ENCODE measurements at regions not wholly inside any gene's neighbourhood (a gene's known extent, or its start where the extent isn't known, plus 50 kb on each side); places are given as distances from the start of the nearest gene placed in this dataset.

GRCh38 chr3:135451037-135451785, 514.3 kb upstream of the PPP2R3A start:
- no TSS peak for BruUV-seq (replicated peaks)
- CTCF ChIA-PET = interaction anchor here (0.8 kb wide), 1 partner anchor 53 kb away, joined by 3 read pairs; no protein-coding TSS in a partner anchor
- intact Hi-C loops (cut with micrococcal nuclease; ENCODE audit: unreplicated experiment) = no loop called here
- Mint-ChIP-seq H3K27ac (ENCODE audit: unreplicated experiment) (no peak overlapping the region), H3K4me3 (ENCODE audit: unreplicated experiment) (no peak overlapping the region), H3K36me3 (ENCODE audit: insufficient read depth, unreplicated experiment) (no peaks in the 10 kb centered on the region), H3K9me3 (ENCODE audit: unreplicated experiment) (no peaks in the 10 kb centered on the region), H3K27me3 (ENCODE audit: insufficient read depth, unreplicated experiment) (peaks cover 21% of the 10 kb centered on the region), H3K4me1 (ENCODE audit: low read depth, unreplicated experiment) (no peaks in the 10 kb centered on the region)
- no peak for TF ChIP-seq CTCF (IDR thresholded peaks at IDR 0.05; ENCODE audit: insufficient read depth in 1 of 2, low read depth in 1 of 2, low read length in 1 of 2, severe bottlenecking in 1 of 2, unreplicated experiment in 1 of 2)
- Histone ChIP-seq H3K9me3 (no peaks in the 10 kb centered on the region), H3K4me3 (ENCODE audit: low read depth, low read length) (no peak overlapping the region), H3K27me3 (replicated peaks; ENCODE audit: control insufficient read depth, insufficient read depth, low read length) (no peaks in the 10 kb centered on the region), H3K4me1 (no peaks in the 10 kb centered on the region), H3K36me3 (ENCODE audit: control insufficient read depth, insufficient read depth, low read length) (no peaks in the 10 kb centered on the region)
- no peak for DNase-seq
- POLR2A ChIA-PET = no interaction called here

- H3K4me3 ChIP-seq (ENCODE audit: low read depth, low read length) = no peak overlapping the region
- intact Hi-C loops (cut with micrococcal nuclease; ENCODE audit: unreplicated experiment) = no loop called here
- Mint-ChIP-seq H3K4me3 (ENCODE audit: unreplicated experiment) (no peak overlapping the region), H3K4me1 (ENCODE audit: low read depth, unreplicated experiment) (no peaks in the 10 kb centered on the region), H3K27ac (ENCODE audit: unreplicated experiment) (no peak overlapping the region), H3K36me3 (ENCODE audit: insufficient read depth, unreplicated experiment) (no peaks in the 10 kb centered on the region), H3K27me3 (ENCODE audit: insufficient read depth, unreplicated experiment) (peaks cover 21% of the 10 kb centered on the region), H3K9me3 (ENCODE audit: unreplicated experiment) (no peaks in the 10 kb centered on the region)
- H3K36me3 ChIP-seq (ENCODE audit: control insufficient read depth, insufficient read depth, low read length) = no peaks in the 10 kb centered on the region
- ChIA-PET POLR2A (no interaction called here), CTCF (no interaction called here)
- no peaks in the 10 kb centered on the region for H3K27me3 ChIP-seq (replicated peaks; ENCODE audit: control insufficient read depth, insufficient read depth, low read length)
- no peak for TF ChIP-seq CTCF (IDR thresholded peaks at IDR 0.05; ENCODE audit: insufficient read depth in 1 of 2, low read depth in 1 of 2, low read length in 1 of 2, severe bottlenecking in 1 of 2, unreplicated experiment in 1 of 2)
- BruUV-seq (replicated peaks) = no TSS peak
- H3K9me3 ChIP-seq = no peaks in the 10 kb centered on the region
- no peaks in the 10 kb centered on the region for H3K4me1 ChIP-seq
- no peak for DNase-seq
These were observed 512.6 kb upstream of the PPP2R3A start for GRCh38 chr3:135452881-135453280.

- H3K4me3 ChIP-seq (ENCODE audit: low read depth, low read length) = no peak overlapping the region
- Mint-ChIP-seq H3K9me3 (ENCODE audit: unreplicated experiment) (no peaks in the 10 kb centered on the region), H3K36me3 (ENCODE audit: insufficient read depth, unreplicated experiment) (no peaks in the 10 kb centered on the region), H3K27ac (ENCODE audit: unreplicated experiment) (no peak overlapping the region), H3K4me3 (ENCODE audit: unreplicated experiment) (no peak overlapping the region), H3K4me1 (ENCODE audit: low read depth, unreplicated experiment) (no peaks in the 10 kb centered on the region), H3K27me3 (ENCODE audit: insufficient read depth, unreplicated experiment) (peaks cover 20% of the 10 kb centered on the region)
- no peaks in the 10 kb centered on the region for H3K36me3 ChIP-seq (ENCODE audit: control insufficient read depth, insufficient read depth, low read length)
- no TSS peak for BruUV-seq (replicated peaks)
- H3K27me3 ChIP-seq (replicated peaks; ENCODE audit: control insufficient read depth, insufficient read depth, low read length) = no peaks in the 10 kb centered on the region
- intact Hi-C loops (cut with micrococcal nuclease; ENCODE audit: unreplicated experiment) = no loop called here
- TF ChIP-seq CTCF (IDR thresholded peaks at IDR 0.05; ENCODE audit: insufficient read depth in 1 of 2, low read depth in 1 of 2, low read length in 1 of 2, severe bottlenecking in 1 of 2, unreplicated experiment in 1 of 2) = no peak
- no peaks in the 10 kb centered on the region for H3K9me3 ChIP-seq
- POLR2A ChIA-PET = no interaction called here
- H3K4me1 ChIP-seq = no peaks in the 10 kb centered on the region
- no peak for DNase-seq
- CTCF ChIA-PET = no interaction called here
These were observed 512.2 kb upstream of the PPP2R3A start for GRCh38 chr3:135453326-135453725.

Measured in Caco-2 (cell line).